ENCODE measurements at regions not wholly inside any gene's neighbourhood (a gene's known extent, or its start where the extent isn't known, plus 50 kb on each side); places are given as distances from the start of the nearest gene placed in this dataset.

GRCh38 chr11:104238916-104239315 is 75.0 kb upstream of the PDGFD start:
- H3K27ac ChIP-seq (ENCODE audit: low read depth in 1 of 2, low read length in 2 of 2) = no peak overlapping the region
- no peak overlapping the region for H3K27ac Mint-ChIP-seq
- intact Hi-C loops (cut with micrococcal nuclease) = no loop called here
- no peaks in the 10 kb centered on the region for H3K27me3 ChIP-seq (ENCODE audit: control insufficient read depth in 2 of 2, insufficient read depth in 2 of 2, low read length in 2 of 2)
- H2AFZ ChIP-seq (ENCODE audit: insufficient read depth, low read depth, low read length, poor library complexity, severe bottlenecking) = no peak overlapping the region
- DNase-seq = no peak
- H4K20me1 ChIP-seq (ENCODE audit: insufficient read depth, low read length) = no peaks in the 10 kb centered on the region
- H3K4me2 ChIP-seq (replicated peaks; ENCODE audit: extremely low read depth, low read length, poor library complexity, severe bottlenecking) = no peak overlapping the region
- H3K4me3 ChIP-seq (replicated peaks in 1 of 3; ENCODE audit: low read depth in 2 of 3, low read length in 3 of 3) = no peak overlapping the region
- H3K79me2 ChIP-seq (ENCODE audit: insufficient read depth, low read length) = no peaks in the 10 kb centered on the region
- WGBS (ENCODE audit: insufficient coverage) = 89% methylated on average over 1 of the region's 3 CpGs
- no peak overlapping the region for H3K9ac ChIP-seq (ENCODE audit: insufficient read depth, low read length, poor library complexity, severe bottlenecking)
- H3K36me3 Mint-ChIP-seq = no peaks in the 10 kb centered on the region
- H3K9me3 ChIP-seq (replicated peaks in 1 of 2; ENCODE audit: control insufficient read depth in 1 of 2, insufficient read depth in 1 of 2, low read length in 2 of 2) = no peaks in the 10 kb centered on the region
- no peaks in the 10 kb centered on the region for H3K4me1 ChIP-seq (ENCODE audit: control insufficient read depth in 1 of 2, insufficient read depth in 2 of 2, low read length in 2 of 2)
- H3K4me1 Mint-ChIP-seq = no peaks in the 10 kb centered on the region
- no peak for TF ChIP-seq CTCF (IDR thresholded peaks at IDR 0.05)
- H3K36me3 ChIP-seq (replicated peaks in 1 of 2; ENCODE audit: control insufficient read depth in 1 of 2, insufficient read depth in 2 of 2, low read length in 2 of 2) = no peaks in the 10 kb centered on the region
- H3K9me3 Mint-ChIP-seq = peaks cover 0 to 4% (median 2%) of the 10 kb centered on the region in 7 donors
- H3K4me3 Mint-ChIP-seq = no peak overlapping the region
- H3K27me3 Mint-ChIP-seq (ENCODE audit: low read depth in 3 of 3) = peaks cover 0 to 1% (median 0%) of the 10 kb centered on the region in 3 donors

GRCh38 chr11:104225047-104225446 is 61.1 kb upstream of the PDGFD start:
- Histone ChIP-seq H4K20me1 (ENCODE audit: insufficient read depth, low read length) (no peaks in the 10 kb centered on the region), H3K27ac (ENCODE audit: low read depth in 1 of 2, low read length in 2 of 2) (no peak overlapping the region), H2AFZ (ENCODE audit: insufficient read depth, low read depth, low read length, poor library complexity, severe bottlenecking) (no peak overlapping the region), H3K9me3 (replicated peaks in 1 of 2; ENCODE audit: control insufficient read depth in 1 of 2, insufficient read depth in 1 of 2, low read length in 2 of 2) (no peaks in the 10 kb centered on the region), H3K36me3 (replicated peaks in 1 of 2; ENCODE audit: control insufficient read depth in 1 of 2, insufficient read depth in 2 of 2, low read length in 2 of 2) (no peaks in the 10 kb centered on the region), H3K4me3 (replicated peaks in 1 of 3; ENCODE audit: low read depth in 2 of 3, low read length in 3 of 3) (no peak overlapping the region), H3K9ac (ENCODE audit: insufficient read depth, low read length, poor library complexity, severe bottlenecking) (no peak overlapping the region), H3K4me1 (ENCODE audit: control insufficient read depth in 1 of 2, insufficient read depth in 2 of 2, low read length in 2 of 2) (no peaks in the 10 kb centered on the region), H3K4me2 (replicated peaks; ENCODE audit: extremely low read depth, low read length, poor library complexity, severe bottlenecking) (no peak overlapping the region), H3K79me2 (ENCODE audit: insufficient read depth, low read length) (no peaks in the 10 kb centered on the region), H3K27me3 (ENCODE audit: control insufficient read depth in 2 of 2, insufficient read depth in 2 of 2, low read length in 2 of 2) (no peaks in the 10 kb centered on the region)
- H3K4me3 Mint-ChIP-seq = no peak overlapping the region
- no peaks in the 10 kb centered on the region for H3K36me3 Mint-ChIP-seq
- no peak overlapping the region for H3K27ac Mint-ChIP-seq
- H3K4me1 Mint-ChIP-seq = no peaks in the 10 kb centered on the region
- H3K27me3 Mint-ChIP-seq (ENCODE audit: low read depth in 3 of 3) = peaks cover 0 to 4% (median 2%) of the 10 kb centered on the region in 3 donors
- H3K9me3 Mint-ChIP-seq = peaks cover 0 to 12% (median 6%) of the 10 kb centered on the region in 7 donors
- 100% methylated on average over 2 of the region's 2 CpGs for WGBS (ENCODE audit: insufficient coverage)
- TF ChIP-seq CTCF (IDR thresholded peaks at IDR 0.05) = no peak
- no peak for DNase-seq
- intact Hi-C loops (cut with micrococcal nuclease) = no loop called here

Data from CD14-positive monocyte (primary cell).